ENCODE measurements at regions not wholly inside any gene's neighbourhood (a gene's known extent, or its start where the extent isn't known, plus 50 kb on each side); places are given as distances from the start of the nearest gene placed in this dataset.
A peak's percentile ranks its signal among the peaks of the same experiment; 100 is the strongest.

DNA sequence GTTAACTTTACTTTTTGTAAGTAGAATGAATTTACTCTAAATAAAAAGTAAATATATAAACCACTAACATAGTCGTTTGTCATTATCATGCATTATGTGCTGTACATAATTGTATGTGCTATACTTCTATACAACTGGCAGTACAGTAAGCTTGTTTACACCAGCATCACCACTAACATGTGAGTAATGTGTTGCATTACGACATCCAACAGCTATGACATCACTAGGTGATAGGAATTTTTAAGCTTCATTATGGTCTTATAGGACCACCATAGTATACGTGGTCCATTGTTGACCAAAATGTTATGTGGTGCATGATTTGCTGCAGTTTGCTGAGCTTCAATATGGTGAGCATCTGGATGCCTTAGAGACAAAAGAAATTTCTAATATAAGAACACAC is 819.1 kb upstream of the GRAMD2B start:
- H3K27ac ChIP-seq = no peak overlapping the region
- no peaks in the 10 kb centered on the region for H3K27me3 ChIP-seq
- DNase-seq = no peak
- H3K36me3 ChIP-seq = no peaks in the 10 kb centered on the region
- intact Hi-C loops (cut with DNase I) = no loop called here
- 74 to 89% methylated on average over 3 of the region's 3 CpGs for WGBS, 2 donors
- H3K9me3 ChIP-seq = no peaks in the 10 kb centered on the region
- H3K4me3 ChIP-seq = no peak overlapping the region
- TF ChIP-seq POLR2AphosphoS5 (IDR thresholded peaks at IDR 0.05) (no peak), POLR2A (IDR thresholded peaks at IDR 0.05) (no peak), EP300 (IDR thresholded peaks at IDR 0.05) (no peak)
- TF ChIP-seq, protein P1, sequence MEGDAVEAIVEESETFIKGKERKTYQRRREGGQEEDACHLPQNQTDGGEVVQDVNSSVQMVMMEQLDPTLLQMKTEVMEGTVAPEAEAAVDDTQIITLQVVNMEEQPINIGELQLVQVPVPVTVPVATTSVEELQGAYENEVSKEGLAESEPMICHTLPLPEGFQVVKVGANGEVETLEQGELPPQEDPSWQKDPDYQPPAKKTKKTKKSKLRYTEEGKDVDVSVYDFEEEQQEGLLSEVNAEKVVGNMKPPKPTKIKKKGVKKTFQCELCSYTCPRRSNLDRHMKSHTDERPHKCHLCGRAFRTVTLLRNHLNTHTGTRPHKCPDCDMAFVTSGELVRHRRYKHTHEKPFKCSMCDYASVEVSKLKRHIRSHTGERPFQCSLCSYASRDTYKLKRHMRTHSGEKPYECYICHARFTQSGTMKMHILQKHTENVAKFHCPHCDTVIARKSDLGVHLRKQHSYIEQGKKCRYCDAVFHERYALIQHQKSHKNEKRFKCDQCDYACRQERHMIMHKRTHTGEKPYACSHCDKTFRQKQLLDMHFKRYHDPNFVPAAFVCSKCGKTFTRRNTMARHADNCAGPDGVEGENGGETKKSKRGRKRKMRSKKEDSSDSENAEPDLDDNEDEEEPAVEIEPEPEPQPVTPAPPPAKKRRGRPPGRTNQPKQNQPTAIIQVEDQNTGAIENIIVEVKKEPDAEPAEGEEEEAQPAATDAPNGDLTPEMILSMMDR (IDR thresholded peaks at IDR 0.05) = no peak
- H3K4me1 ChIP-seq = no peaks in the 10 kb centered on the region

DNA sequence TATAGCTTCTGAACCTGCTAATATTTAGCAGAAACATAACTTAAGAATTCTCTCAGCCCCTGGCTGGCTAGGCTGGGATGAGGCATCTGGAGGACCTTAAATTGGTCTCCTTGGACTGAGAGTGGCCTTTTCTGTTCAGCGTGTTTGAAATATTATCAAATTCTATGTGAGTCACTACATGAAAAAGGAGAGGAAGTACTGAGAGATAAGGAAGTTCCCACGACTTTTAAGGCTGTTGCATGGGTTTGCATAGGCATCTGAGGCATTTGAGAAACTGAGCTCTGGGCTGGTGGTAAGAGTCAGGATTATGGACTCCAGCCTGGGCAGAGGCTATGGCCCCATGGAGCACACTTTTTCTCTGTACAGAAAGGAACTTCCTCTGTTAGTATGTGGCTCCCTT is 816.2 kb upstream of the GRAMD2B start:
- TF ChIP-seq, protein P1 (IDR thresholded peaks at IDR 0.05) = no peak
- no peak overlapping the region for H3K4me3 ChIP-seq
- no peaks in the 10 kb centered on the region for H3K4me1 ChIP-seq
- H3K27ac ChIP-seq = no peak overlapping the region
- H3K36me3 ChIP-seq = no peaks in the 10 kb centered on the region
- no peaks in the 10 kb centered on the region for H3K9me3 ChIP-seq
- intact Hi-C loops (cut with DNase I) = no loop called here
- H3K27me3 ChIP-seq = no peaks in the 10 kb centered on the region
- 69 to 73% methylated on average over 2 of the region's 2 CpGs for WGBS, 2 donors
- DNase-seq = no peak

DNA sequence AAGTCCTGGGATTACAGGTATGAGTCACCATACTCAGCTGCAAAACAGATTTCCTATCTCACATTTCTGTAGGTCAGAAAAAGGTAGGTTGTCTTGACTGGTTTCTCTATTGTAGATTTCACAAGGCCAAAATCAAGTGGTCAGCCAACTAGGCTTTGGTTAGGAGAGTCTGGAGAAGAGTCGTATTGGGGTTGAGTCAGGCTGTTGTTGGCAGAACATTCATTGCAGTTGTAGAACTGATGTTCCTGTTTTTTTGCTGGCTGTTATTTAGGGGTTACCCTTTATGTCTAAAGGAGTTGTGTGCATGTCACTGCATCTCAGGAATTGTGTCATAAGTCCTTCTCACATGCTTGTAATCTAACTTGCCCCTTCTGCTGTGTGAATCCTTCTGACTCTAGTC is 814.2 kb upstream of the GRAMD2B start:
- no peaks in the 10 kb centered on the region for H3K27me3 ChIP-seq
- intact Hi-C loops (cut with DNase I) = no loop called here
- H3K27ac ChIP-seq = no peak overlapping the region
- no peaks in the 10 kb centered on the region for H3K4me1 ChIP-seq
- H3K4me3 ChIP-seq = no peak overlapping the region
- no peaks in the 10 kb centered on the region for H3K9me3 ChIP-seq
- no peak for DNase-seq
- 87 to 94% methylated on average over 1 of the region's 1 CpG for WGBS, 2 donors
- TF ChIP-seq POLR2AphosphoS5 (IDR thresholded peaks at IDR 0.05) = no peak
- no peak for TF ChIP-seq POLR2A (IDR thresholded peaks at IDR 0.05)
- H3K36me3 ChIP-seq = no peaks in the 10 kb centered on the region

DNA sequence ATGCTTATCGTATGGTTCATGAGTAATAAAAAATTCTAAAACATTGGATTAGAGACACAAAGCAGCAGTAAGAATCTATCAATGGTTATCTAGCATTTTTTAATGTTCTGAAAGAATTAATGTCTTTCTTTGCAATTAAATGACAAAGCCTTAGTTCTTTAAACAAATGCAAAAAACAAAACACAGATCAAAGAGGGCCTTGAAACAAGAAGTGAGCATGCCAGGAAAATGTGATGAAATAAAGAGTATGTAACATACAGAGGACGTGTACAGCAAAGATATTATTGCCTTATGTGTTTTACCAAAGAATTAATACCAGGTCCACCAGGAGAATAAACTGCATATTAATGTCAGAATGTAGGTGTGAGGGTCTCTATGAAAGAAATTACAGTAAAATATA is 812.3 kb upstream of the GRAMD2B start:
- H3K4me3 ChIP-seq = no peak overlapping the region
- no peaks in the 10 kb centered on the region for H3K4me1 ChIP-seq
- no peaks in the 10 kb centered on the region for H3K9me3 ChIP-seq
- H3K27me3 ChIP-seq = no peaks in the 10 kb centered on the region
- no peak overlapping the region for H3K27ac ChIP-seq
- WGBS, 2 donors = 64 to 79% methylated on average over 2 of the region's 2 CpGs
- no peaks in the 10 kb centered on the region for H3K36me3 ChIP-seq
- intact Hi-C loops (cut with DNase I) = no loop called here
- DNase-seq = no peak
- no peak for TF ChIP-seq POLR2A (IDR thresholded peaks at IDR 0.05)

DNA sequence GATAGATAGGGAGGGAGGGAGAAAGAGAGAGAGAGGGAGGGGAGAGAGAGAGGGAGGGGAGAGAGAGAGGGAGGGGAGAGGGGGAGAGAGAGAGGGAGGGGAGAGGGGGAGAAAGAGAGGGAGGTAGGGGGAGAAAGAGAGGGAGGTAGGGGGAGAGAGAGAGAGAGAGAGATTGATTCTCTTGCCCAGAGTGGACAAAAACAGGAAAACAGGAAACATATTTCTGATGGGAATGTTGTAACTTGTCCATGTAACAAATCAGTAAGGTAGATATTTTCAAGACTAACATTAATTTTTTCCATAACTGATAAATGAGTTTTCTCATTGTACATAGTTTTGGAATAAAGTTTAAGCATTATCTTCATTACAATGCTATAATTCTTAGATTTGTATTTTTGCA is 811.7 kb upstream of the GRAMD2B start:
- TF ChIP-seq EP300 (IDR thresholded peaks at IDR 0.05) (no peak), POLR2AphosphoS5 (IDR thresholded peaks at IDR 0.05) (no peak), POLR2A (IDR thresholded peaks at IDR 0.05) (no peak)
- TF ChIP-seq, protein P1 (IDR thresholded peaks at IDR 0.05) = no peak
- Histone ChIP-seq H3K27me3 (no peaks in the 10 kb centered on the region), H3K4me1 (no peaks in the 10 kb centered on the region), H3K4me3 (no peak overlapping the region), H3K36me3 (no peaks in the 10 kb centered on the region), H3K9me3 (no peaks in the 10 kb centered on the region), H3K27ac (no peak overlapping the region)
- DNase-seq = no peak
- intact Hi-C loops (cut with DNase I) = no loop called here

DNA sequence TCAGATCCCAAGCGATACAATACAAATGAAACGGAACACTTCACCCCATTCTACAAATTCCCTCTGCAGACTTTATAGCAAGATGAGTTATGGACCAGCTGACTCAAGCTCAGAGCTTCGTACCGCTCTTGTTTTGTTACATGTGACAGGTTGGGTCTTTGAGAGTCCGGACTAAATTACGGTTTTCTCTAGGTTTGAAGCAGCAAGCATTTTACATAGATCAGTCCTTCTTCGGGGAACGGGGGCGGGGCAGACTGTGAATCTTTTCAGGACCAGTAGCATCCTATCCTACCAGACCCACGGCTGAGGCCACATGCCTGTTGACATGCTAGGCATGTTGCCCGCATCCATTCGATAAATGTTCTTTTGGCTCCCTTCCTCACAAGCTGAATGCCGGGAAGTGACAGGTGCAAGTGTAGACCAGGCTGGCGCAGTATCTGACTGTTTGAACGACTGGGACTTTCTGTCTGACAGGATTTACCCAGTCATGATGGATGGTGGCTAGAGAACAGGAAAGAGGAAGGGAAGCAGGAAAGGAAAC is 811.0 kb upstream of the GRAMD2B start:
- Histone ChIP-seq H3K27me3 (no peaks in the 10 kb centered on the region), H3K4me3 (no peak overlapping the region), H3K36me3 (no peaks in the 10 kb centered on the region), H3K4me1 (no peaks in the 10 kb centered on the region), H3K27ac (no peak overlapping the region), H3K9me3 (no peaks in the 10 kb centered on the region)
- peak; percentile 60 for DNase-seq
- 81 to 85% methylated on average over 15 of the region's 15 CpGs for WGBS, 2 donors
- no peak for TF ChIP-seq POLR2AphosphoS5 (IDR thresholded peaks at IDR 0.05)
- TF ChIP-seq, protein P1 (IDR thresholded peaks at IDR 0.05) = no peak
- no peak for TF ChIP-seq POLR2A (IDR thresholded peaks at IDR 0.05)
- TF ChIP-seq EP300 (IDR thresholded peaks at IDR 0.05) = no peak
- intact Hi-C loops (cut with DNase I) = no loop called here

Measured in sigmoid colon (tissue), 6 donors.